Astrocyte (in vitro differentiated cells and primary cell): ENCODE measurements at regions not wholly inside any gene's neighbourhood (a gene's known extent, or its start where the extent isn't known, plus 50 kb on each side); places are given as distances from the start of the nearest gene placed in this dataset.

Experiments used
- EZH2 ChIP-seq: IDR thresholded peaks from 2 replicates; pipeline ENCODE4 v1.6.1; 2012; ENCODE audit warnings: mild to moderate bottlenecking, low read length, inconsistent platforms; ENCODE audit not compliant: insufficient read depth
- TF ChIP-seq, protein P1 (sequence below): IDR thresholded peaks from 2 replicates; pipeline ENCODE4 v1.5.1; 2011; ENCODE audit warnings: low read depth, mild to moderate bottlenecking, inconsistent platforms, low read length, moderate library complexity; ENCODE audit not compliant: insufficient read depth

DNA sequence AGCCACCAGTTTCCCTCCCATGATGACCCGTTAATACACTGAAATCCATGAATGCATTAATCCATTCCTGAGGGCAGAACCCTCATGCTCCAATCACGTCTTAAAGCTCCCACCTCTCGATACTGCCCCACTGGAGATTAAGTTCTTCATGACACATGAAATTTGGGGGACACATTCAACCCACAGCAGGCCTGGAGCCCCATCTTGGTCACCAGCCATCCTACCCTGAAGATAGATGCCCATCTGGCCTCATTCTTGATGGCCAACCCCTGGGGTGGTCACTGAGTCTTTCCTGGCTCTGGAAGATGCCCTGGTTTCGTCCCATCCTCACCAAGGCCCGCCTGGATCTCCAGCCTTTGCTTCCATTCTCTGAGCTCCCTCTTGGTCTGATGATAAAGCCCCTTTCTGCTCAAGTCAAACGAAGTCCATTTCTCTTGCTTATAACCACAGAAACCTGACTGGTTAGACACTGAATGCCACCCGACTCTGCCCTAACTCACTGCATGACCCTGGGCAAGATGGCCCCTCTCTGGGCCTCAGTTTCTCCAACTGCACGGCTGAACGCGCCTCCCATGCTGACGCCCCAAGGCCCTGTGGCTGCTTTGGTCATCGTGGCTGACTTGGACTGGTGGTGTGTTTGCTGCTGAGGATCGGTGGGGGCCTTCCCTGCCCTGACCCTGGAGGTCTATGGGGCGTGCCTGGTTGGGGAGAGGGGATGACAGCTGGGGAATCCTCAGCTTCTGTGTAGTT is 138.4 kb upstream of the IER5L start:
- TF ChIP-seq, protein P1, sequence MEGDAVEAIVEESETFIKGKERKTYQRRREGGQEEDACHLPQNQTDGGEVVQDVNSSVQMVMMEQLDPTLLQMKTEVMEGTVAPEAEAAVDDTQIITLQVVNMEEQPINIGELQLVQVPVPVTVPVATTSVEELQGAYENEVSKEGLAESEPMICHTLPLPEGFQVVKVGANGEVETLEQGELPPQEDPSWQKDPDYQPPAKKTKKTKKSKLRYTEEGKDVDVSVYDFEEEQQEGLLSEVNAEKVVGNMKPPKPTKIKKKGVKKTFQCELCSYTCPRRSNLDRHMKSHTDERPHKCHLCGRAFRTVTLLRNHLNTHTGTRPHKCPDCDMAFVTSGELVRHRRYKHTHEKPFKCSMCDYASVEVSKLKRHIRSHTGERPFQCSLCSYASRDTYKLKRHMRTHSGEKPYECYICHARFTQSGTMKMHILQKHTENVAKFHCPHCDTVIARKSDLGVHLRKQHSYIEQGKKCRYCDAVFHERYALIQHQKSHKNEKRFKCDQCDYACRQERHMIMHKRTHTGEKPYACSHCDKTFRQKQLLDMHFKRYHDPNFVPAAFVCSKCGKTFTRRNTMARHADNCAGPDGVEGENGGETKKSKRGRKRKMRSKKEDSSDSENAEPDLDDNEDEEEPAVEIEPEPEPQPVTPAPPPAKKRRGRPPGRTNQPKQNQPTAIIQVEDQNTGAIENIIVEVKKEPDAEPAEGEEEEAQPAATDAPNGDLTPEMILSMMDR, result no peak
- no peak for TF ChIP-seq EZH2
